Heart right ventricle (tissue), 16 donors: ENCODE measurements at regions not wholly inside any gene's neighbourhood (a gene's known extent, or its start where the extent isn't known, plus 50 kb on each side); places are given as distances from the start of the nearest gene placed in this dataset.

ENCODE experiments used
- ATAC-seq, 8 donors: fragments of 200-7000 bp; cut with Tn5 transposase; one replicate each; pipeline ENCODE4 v1.9.1; 2020; ENCODE audit warnings: mild to moderate bottlenecking in 8 of 8, moderate library complexity in 8 of 8, moderate number of reproducible peaks in 1 of 8
- DNase-seq, 2 donors: peaks; one replicate each; pipeline ENCODE4 v3.0.0-alpha.2; 2020
- H3K27ac ChIP-seq, 10 donors: fragments of 200-600 bp; sonication (generic) in 2 of 10; one replicate each; pipeline versions ENCODE4 v1.5.0 to v1.8.0; 2020 to 2022; ENCODE audit warnings: mild to moderate bottlenecking in 3 of 10
- H3K27me3 ChIP-seq, 7 donors: fragments of 200-600 bp; one replicate each; pipeline ENCODE4 v1.8.0; 2021 to 2022; ENCODE audit warnings: mild to moderate bottlenecking in 2 of 7
- H3K36me3 ChIP-seq, 9 donors: fragments of 200-600 bp; sonication (generic) in 1 of 9; one replicate each; pipeline versions ENCODE4 v1.5.0 to v1.8.0; 2020 to 2022; ENCODE audit warnings: mild to moderate bottlenecking in 2 of 9
- H3K4me1 ChIP-seq, 9 donors: fragments of 200-600 bp; sonication (generic) in 1 of 9; one replicate each; pipeline versions ENCODE4 v1.5.0 to v1.8.0; 2020 to 2022; ENCODE audit warnings: mild to moderate bottlenecking in 4 of 9
- H3K4me3 ChIP-seq, 10 donors: fragments of 200-600 bp; sonication (generic) in 2 of 10; one replicate each; pipeline versions ENCODE4 v1.5.0 to v1.8.0; 2020 to 2022; ENCODE audit warnings: mild to moderate bottlenecking in 7 of 10, moderate library complexity in 2 of 10
- H3K9me3 ChIP-seq, 11 donors: fragments of 200-600 bp in 10 of 11; sonication (generic) in 2 of 11; one replicate each; pipeline versions ENCODE4 v1.5.0 to v1.8.0; 2013 to 2022; ENCODE audit warnings: mild to moderate bottlenecking in 2 of 11, control low read depth in 1 of 11, moderate library complexity in 1 of 11
- WGBS, 2 donors: extraction: QIAGEN DNeasy Blood & Tissue Kit; methylation state at CpG; one replicate each; pipeline ENCODE4 v1.1.7; 2013; ENCODE audit warnings: inconsistent platforms in 1 of 2; 5-methylcytosine and 5-hydroxymethylcytosine counted together
- intact Hi-C, 10 donors: fragments of 100-400 bp; cut with DNase I; formaldehyde crosslinking; loops; one replicate each; pipeline versions ENCODE4 v1.11.1 to v1.14.2; 2022
- TF ChIP-seq, protein P1 (sequence below), 9 donors: fragments of 200-600 bp; sonication (generic) in 2 of 9; IDR thresholded peaks; one replicate each; pipeline versions ENCODE4 v1.5.0 to v1.8.0; 2021 to 2022; ENCODE audit warnings: antibody characterized with exemption in 9 of 9, mild to moderate bottlenecking in 5 of 9, moderate library complexity in 1 of 9
- donor health status: Arrhythmogenic right ventricular cardiomyopathy.
- donor health status: ischemic (EF 13 %, LVEDD 7.1; RV severe dilation, severe dysfunction).
- donor health status: healthy with polysubstance abuse.
- donor health status: DM: no; HTN: yes; CAD: no.
- donor health status: DM: no; HTN: no; CAD: no.
- donor health status: ischemic (EF 25% LVEDD 6.9; RV normal size, moderate dysfunction).
- donor health status: ischemic (EF 25% LVEDD 5.7; RV mildly dilated, moderate dysfunction).
- donor health status: healthy.
- donor health status: DM: yes; HTN: yes; CAD: no.
- donor health status: Ischemic cardiomyopathy.
- donor health status: ischemic (EF 35%, LVEDD 5.7; RV mildly dilated, moderate dysfunction).
- donor health status: nonischemic (EF 11% LVEDD 7.7; RV severe dilation, severe dysfunction).
- donor health status: DM: yes; HTN: yes; CAD: no.
- donor health status: PGD.
- donor health status: ischemic (EF 29% LVEDD 5.4; RV normal size, mild dysfunction).
- donor health status: nonischemic (EF 23%, LVEDD 6.1; RV moderate dilation, normal function).

DNA sequence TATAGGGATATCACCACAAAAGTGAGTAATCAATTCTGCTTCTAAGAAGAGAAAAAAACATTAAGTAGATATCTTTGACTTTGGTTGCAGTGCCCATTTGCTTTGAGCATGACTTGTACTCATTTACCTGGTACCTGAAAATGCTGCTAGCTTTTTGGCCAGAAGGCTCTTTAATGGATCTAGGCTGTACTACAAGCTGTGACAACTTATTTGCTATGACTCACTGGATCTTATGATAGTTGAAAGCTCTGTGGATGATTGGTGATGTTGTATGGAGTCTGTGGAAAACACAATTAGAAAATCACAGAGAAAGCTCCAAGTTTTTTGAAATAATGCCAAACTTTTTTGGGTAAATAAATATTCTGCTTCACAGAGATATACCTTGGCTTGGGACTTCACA is 960.9 kb upstream of the FBXO33 start:
- Histone ChIP-seq H3K27me3 (no peaks in the 10 kb centered on the region), H3K4me1 (no peaks in the 10 kb centered on the region), H3K36me3 (no peaks in the 10 kb centered on the region), H3K9me3 (no peaks in the 10 kb centered on the region), H3K4me3 (no peak overlapping the region), H3K27ac (no peak overlapping the region)
- no peak for DNase-seq
- TF ChIP-seq, protein P1, sequence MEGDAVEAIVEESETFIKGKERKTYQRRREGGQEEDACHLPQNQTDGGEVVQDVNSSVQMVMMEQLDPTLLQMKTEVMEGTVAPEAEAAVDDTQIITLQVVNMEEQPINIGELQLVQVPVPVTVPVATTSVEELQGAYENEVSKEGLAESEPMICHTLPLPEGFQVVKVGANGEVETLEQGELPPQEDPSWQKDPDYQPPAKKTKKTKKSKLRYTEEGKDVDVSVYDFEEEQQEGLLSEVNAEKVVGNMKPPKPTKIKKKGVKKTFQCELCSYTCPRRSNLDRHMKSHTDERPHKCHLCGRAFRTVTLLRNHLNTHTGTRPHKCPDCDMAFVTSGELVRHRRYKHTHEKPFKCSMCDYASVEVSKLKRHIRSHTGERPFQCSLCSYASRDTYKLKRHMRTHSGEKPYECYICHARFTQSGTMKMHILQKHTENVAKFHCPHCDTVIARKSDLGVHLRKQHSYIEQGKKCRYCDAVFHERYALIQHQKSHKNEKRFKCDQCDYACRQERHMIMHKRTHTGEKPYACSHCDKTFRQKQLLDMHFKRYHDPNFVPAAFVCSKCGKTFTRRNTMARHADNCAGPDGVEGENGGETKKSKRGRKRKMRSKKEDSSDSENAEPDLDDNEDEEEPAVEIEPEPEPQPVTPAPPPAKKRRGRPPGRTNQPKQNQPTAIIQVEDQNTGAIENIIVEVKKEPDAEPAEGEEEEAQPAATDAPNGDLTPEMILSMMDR (IDR thresholded peaks at IDR 0.05), result no peak
- intact Hi-C loops, result no loop called here
- no peak for ATAC-seq

DNA sequence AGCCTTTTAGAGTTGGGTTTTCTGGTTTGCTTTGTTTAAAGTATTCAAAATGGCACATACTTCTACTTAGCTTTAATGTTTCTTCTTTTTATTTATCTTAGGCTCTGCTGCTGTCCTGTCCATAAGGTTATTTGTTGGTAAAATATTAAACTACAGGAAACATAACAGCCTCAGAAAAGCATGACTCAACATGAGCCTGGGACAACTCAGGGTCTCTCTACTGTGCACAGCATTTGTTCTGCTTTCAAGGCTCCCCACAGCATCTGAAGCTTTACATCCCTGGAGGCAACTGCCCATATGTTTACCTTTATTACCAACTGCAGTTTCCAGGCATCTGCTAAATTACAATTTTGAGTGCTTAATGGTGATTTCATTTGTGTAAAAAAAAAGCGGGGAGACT is 954.2 kb upstream of the FBXO33 start:
- DNase-seq, result no peak
- H3K4me3 ChIP-seq, result no peak overlapping the region
- H3K9me3 ChIP-seq, result peaks cover 0 to 7% (median 0%) of the 10 kb centered on the region in 11 donors
- WGBS, 2 donors, result 77 to 81% methylated on average over 1 of the region's 1 CpG
- TF ChIP-seq, protein P1 (IDR thresholded peaks at IDR 0.05), result no peak
- no peaks in the 10 kb centered on the region for H3K4me1 ChIP-seq
- no peaks in the 10 kb centered on the region for H3K36me3 ChIP-seq
- H3K27ac ChIP-seq, result no peak overlapping the region
- no peak for ATAC-seq
- intact Hi-C loops, result no loop called here
- H3K27me3 ChIP-seq, result no peaks in the 10 kb centered on the region

GRCh38 chr14:40374221-40374620 is 942.0 kb upstream of the FBXO33 start:
- Histone ChIP-seq H3K9me3 (no peaks in the 10 kb centered on the region), H3K4me3 (no peak overlapping the region), H3K4me1 (no peaks in the 10 kb centered on the region), H3K27me3 (no peaks in the 10 kb centered on the region), H3K27ac (no peak overlapping the region), H3K36me3 (no peaks in the 10 kb centered on the region)
- intact Hi-C loops, result no loop called here
- ATAC-seq (no peak), DNase-seq (no peak)
- TF ChIP-seq, protein P1 (IDR thresholded peaks at IDR 0.05), result no peak
- WGBS, 2 donors, result 92 to 94% methylated on average over 10 of the region's 10 CpGs

DNA sequence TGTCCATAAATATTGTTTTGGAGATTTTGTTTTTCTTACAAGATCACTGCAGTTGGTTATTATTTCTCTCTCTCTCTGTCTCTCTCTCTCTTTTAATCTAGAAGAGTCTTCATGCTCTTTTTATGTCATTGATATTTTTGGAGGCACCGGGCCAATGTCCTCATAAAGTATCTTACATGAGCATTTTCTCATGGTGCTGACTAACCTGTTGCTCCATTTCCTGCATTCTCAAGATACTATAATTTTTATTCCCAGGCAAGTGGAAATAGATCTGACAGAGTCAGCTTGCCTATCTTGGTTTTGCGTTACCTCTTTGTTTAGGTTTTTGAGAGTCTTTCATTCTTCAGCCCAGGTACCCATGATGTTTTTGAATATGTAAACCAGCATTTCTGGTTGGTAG is 938.8 kb upstream of the FBXO33 start:
- TF ChIP-seq, protein P1 (IDR thresholded peaks at IDR 0.05), result no peak

DNA sequence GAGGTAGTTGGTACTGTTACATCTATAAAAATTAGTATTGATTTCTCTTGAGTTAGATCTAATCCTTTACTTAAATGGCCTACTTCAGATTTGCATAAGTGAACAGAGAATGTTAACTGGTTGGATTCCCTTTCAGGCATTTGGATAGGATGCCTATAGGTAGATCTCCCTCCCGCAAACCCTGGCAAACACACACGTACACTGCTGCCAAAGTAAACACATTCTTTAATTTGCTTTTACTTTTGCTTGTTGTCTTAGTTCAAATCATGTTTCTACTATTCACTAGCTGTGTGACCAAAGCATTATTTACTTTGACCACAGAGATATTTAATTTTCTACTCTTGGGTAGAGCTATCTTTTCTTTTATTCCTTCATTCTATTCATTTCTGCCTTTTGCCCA is 936.1 kb upstream of the FBXO33 start:
- Histone ChIP-seq H3K4me3 (no peak overlapping the region), H3K27me3 (no peaks in the 10 kb centered on the region), H3K9me3 (no peaks in the 10 kb centered on the region), H3K4me1 (no peaks in the 10 kb centered on the region), H3K27ac (no peak overlapping the region), H3K36me3 (no peaks in the 10 kb centered on the region)
- TF ChIP-seq, protein P1 (IDR thresholded peaks at IDR 0.05), result no peak
- DNase-seq (no peak), ATAC-seq (no peak)
- 52 to 59% methylated on average over 2 of the region's 2 CpGs for WGBS, 2 donors
- intact Hi-C loops, result no loop called here

More for the DNA sequence above, 938.8 kb upstream of the FBXO33 start:
- DNase-seq (no peak), ATAC-seq (no peak)
- intact Hi-C loops, result no loop called here
- H3K9me3 ChIP-seq, result no peaks in the 10 kb centered on the region
- H3K4me1 ChIP-seq, result no peaks in the 10 kb centered on the region
- H3K27ac ChIP-seq, result no peak overlapping the region
- no peaks in the 10 kb centered on the region for H3K27me3 ChIP-seq
- H3K36me3 ChIP-seq, result no peaks in the 10 kb centered on the region
- WGBS, 2 donors, result 41 to 42% methylated on average over 2 of the region's 2 CpGs
- no peak overlapping the region for H3K4me3 ChIP-seq
